Stimulated activated CD4-positive, alpha-beta T cell treated with anti-CD3 and anti-CD28 coated beads, Interleukin-4, amount 100 ng/mL, for 1 hour (primary cell): ENCODE measurements at regions not wholly inside any gene's neighbourhood (a gene's known extent, or its start where the extent isn't known, plus 50 kb on each side); places are given as distances from the start of the nearest gene placed in this dataset.
"Not testable (repeated sequence)": the region's sequence is repeated elsewhere in the genome, so short reads cannot be mapped to it uniquely, and the experiment has no call there.

Source experiments
- DNase-seq: peaks from one replicate; pipeline ENCODE4 v3.0.0-alpha.2; 2020

- not testable (repeated sequence) for DNase-seq
Observed at GRCh38 chr5:148744380-148744779, 82.0 kb upstream of the ADRB2 start.

GRCh38 chr5:148746826-148747535 lies 79.4 kb upstream of the ADRB2 start:
- DNase-seq: no peak

DNA sequence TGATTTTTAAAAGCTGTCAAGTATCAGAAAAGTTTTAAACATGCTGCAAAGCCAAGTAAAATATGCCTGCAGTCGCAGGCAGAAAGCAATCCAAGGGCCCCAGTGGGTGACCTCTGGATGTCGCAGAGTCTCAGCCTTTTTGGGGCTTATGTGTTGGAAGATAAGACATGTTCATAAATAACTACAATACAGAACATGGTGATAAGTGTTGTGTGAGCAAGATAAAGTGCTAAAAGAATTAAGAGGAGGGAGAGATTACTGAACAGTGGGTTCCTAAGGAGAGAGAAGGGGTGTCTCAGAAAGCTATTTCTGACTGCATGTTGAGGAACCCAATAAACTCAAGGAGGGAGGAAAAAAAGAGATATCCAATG lies 78.9 kb upstream of the ADRB2 start:
- DNase-seq: no peak

DNA sequence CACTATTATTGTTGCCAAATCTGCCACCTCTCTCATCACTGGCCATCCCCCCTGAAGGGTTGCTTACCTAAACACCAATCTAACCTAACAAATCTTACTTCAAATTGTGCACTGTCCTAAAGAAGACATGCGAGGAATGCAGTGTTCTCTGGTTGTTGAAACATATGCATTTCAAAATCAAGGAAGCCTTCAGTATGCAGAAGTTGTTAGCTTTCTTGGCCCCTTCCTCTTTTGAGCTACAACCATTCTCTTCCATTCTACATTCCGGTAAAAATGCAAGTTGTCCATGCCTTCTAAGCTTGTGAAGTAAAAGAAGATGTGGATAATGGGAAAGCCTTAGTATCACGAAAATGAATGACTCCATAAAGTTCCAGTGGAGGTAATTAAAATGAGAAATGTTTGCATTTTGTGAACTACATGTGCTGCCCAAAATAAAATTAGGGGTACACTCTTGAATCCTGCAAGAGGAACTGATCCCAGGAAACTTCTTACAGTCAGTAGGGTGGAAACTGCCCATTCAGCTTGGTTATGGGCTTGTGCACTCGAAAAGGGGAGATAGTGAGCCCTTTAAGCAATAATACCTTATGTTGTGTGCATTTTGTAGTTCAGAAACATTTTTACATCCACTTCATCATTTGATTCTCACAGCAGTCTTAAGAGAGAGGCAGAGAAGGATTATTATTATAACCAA lies 77.6 kb upstream of the ADRB2 start:
- DNase-seq: no peak

- DNase-seq: no peak
Observed at GRCh38 chr5:148750614-148751013, 75.8 kb upstream of the ADRB2 start.

GRCh38 chr5:148751025-148751424 lies 75.4 kb upstream of the ADRB2 start:
- no peak for DNase-seq

- DNase-seq: not testable (repeated sequence)
Observed at GRCh38 chr5:148752375-148752774, 74.0 kb upstream of the ADRB2 start.

DNA sequence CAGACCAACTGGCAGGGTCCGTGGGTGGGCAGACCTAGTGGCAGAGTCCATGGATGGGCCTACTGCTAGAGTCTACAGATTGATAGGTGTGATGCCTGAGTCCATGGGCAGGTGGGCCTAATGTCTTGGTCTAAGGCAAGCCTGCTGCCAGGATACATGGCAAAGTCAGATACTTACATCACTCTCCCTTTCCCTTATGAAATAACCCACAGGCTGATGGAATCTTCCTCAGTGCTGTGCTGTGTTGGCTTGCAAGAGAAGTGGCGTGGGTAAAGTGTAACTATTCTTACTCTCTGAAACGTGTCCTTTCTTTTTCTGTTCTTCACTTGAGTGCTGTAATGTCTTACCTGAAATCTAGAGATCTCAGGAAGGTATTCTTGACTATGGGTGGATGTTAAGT lies 67.3 kb upstream of the ADRB2 start:
- no peak for DNase-seq

GRCh38 chr5:148760945-148761638 lies 65.3 kb upstream of the ADRB2 start:
- DNase-seq: no peak

GRCh38 chr5:148763996-148764395 lies 62.4 kb upstream of the ADRB2 start:
- DNase-seq: no peak

DNA sequence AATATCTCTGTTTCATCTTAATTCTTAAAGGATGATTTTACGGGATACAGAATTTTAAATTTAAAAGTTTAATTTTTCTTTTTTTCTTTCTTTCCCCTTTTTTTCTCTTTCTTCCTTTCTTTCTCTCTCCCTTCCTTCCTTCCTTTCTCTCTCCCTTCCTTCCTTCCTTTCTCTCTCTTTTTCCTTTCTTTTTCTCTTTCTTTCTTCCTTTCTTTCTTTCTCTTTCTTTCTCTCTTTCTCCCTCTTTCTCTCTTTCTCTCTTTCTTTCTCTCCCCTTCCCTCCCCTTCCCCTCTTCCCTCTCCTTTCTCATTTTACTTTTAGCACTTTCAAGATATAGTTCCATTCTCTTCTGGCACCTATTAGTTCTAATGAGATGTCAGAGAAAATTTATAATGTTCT lies 61.4 kb upstream of the ADRB2 start:
- DNase-seq: no peak

GRCh38 chr5:148768806-148769415 lies 57.5 kb upstream of the ADRB2 start:
- no peak for DNase-seq

GRCh38 chr5:148769941-148770340 lies 56.5 kb upstream of the ADRB2 start:
- DNase-seq: no peak

DNA sequence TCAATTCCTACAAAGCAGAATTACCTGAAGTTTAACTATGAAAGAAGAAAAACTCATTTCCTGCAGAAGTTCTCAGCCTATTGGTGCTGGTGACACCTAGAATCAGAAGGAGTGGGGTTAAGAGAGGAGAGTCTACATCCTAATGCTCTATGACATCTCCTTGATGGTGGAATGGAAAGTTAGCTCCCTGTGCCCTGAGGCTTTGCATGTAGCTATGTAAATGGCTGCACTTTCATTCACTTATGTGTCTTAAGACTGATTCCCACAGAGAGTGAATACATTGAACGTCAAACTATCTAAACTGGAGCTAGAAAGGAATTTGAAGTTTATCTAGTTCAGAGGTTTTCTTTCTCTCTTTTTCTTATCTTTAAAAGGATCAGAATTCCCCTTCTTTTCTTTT lies 52.1 kb upstream of the ADRB2 start:
- DNase-seq: no peak

DNA sequence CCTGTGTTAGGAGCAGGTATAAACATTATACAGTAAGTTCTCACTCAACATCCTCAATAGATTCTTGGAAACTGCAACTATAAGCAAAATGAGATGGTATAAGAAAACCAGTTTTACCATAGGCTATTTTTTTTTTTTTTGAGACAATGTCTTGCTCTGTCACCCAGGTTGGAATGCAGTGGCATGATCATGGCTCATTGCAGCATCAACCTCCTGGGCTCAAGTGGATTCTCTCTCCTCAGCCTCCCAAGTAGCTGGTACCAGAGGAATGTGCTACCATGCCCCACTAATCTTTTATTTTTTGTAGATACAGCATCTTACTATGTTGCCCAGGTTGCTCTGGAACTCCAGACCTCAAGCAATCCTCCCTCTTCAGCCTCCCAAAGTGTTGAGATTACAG lies 50.1 kb upstream of the ADRB2 start:
- DNase-seq: no peak
